Anterior cingulate cortex (tissue), 58 donors: ENCODE measurements at regions not wholly inside any gene's neighbourhood (a gene's known extent, or its start where the extent isn't known, plus 50 kb on each side); places are given as distances from the start of the nearest gene placed in this dataset.

Experiments
- DNase-seq, 58 donors: peaks; one replicate each; lab custom pipeline; 2025; lab: John Stamatoyannopoulos, UW

- peak in 4 of 58 donors; percentile 1 to 21 (median 10) for DNase-seq
These were observed 68.3 kb upstream of the EXOC2 start for GRCh38 chr6:760982-761955.

GRCh38 chr6:759729-760128 is 66.8 kb upstream of the EXOC2 start:
- no peak for DNase-seq

- no peak for DNase-seq
These were observed 63.3 kb upstream of the EXOC2 start for GRCh38 chr6:756224-756623.

- no peak for DNase-seq
These were observed 61.3 kb upstream of the EXOC2 start for GRCh38 chr6:754202-754601.

GRCh38 chr6:753486-753885 is 60.5 kb upstream of the EXOC2 start:
- DNase-seq, result no peak

GRCh38 chr6:752438-752837 is 59.5 kb upstream of the EXOC2 start:
- DNase-seq, result no peak

- DNase-seq, result no peak
These were observed 58.8 kb upstream of the EXOC2 start for GRCh38 chr6:751765-752164.

GRCh38 chr6:747921-748320 is 55.0 kb upstream of the EXOC2 start:
- DNase-seq, result no peak

GRCh38 chr6:747028-747427 is 54.1 kb upstream of the EXOC2 start:
- DNase-seq, result no peak

GRCh38 chr6:744666-745353 is 51.9 kb upstream of the EXOC2 start:
- no peak for DNase-seq

GRCh38 chr6:743320-744096 is 50.6 kb upstream of the EXOC2 start:
- no peak for DNase-seq
